HG02759 (cell line): ENCODE measurements at regions not wholly inside any gene's neighbourhood (a gene's known extent, or its start where the extent isn't known, plus 50 kb on each side); places are given as distances from the start of the nearest gene placed in this dataset.
A peak's percentile ranks its signal among the peaks of the same experiment; 100 is the strongest.

Experiments
- ATAC-seq: cut with Tn5 transposase; IDR thresholded peaks from one replicate; pipeline ENCODE4 v1.9.1; 2021; ENCODE audit warnings: mild to moderate bottlenecking, moderate library complexity; ENCODE audit not compliant: unreplicated experiment

GRCh38 chr2:106628377-106628776 is 141.2 kb downstream of the CD8B2 start:
- no peak for ATAC-seq

DNA sequence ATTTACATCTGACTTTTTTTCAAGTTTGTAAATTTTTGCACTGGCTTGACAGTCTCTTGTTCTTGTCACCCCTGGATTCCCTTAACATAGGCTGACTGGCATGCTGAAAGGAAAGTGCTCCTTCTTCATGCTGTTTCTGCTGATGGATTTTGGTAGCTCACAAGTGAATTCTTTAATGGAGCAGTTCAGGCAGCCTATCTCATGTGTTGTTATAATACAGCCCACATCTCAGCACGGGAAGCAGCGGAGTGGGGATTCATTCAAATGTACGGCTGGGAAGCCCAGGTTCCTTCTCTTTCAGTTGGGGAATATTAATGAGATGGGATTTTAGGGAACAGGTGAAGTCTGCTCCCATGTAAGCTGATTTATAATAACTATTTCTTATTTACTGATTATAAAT is 142.8 kb downstream of the CD8B2 start:
- no peak for ATAC-seq

DNA sequence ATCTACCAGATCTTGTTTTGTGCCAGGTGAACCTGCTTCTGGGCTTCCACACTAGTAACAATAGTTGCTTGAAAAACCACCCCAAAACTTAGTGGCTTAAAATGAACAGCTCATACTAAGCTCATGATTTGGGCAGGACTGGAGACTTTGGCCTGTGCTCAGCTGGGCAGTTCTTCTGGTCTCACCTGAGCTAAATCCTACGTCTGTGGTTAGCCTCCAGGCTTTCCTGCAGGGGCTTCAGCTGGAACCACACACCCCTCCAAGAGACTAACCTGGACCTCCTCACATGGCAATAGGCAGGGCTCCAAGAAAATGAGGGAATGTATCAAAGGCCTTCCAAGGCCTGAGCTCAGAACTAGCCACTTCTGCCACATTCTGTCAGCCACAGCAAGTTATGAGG is 144.1 kb downstream of the CD8B2 start:
- ATAC-seq: no peak

DNA sequence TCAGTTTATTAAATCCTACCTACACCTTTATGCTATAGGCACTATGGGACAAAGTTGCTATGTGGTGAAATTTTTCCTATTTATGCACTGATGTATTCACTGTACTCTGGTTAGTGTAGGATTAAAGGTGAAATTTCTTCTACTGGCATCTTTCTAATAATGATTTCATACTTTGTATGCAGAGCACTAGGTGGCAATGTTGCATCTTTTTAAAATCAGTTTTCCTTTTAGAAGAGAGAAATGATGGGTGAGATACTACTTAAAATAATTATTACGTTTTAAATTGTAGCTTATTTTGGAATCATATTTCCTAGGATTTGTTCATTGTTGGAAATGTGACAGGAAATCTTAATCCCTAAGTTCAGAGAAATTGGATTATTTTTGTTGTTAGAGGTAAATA is 150.9 kb downstream of the CD8B2 start:
- no peak for ATAC-seq

DNA sequence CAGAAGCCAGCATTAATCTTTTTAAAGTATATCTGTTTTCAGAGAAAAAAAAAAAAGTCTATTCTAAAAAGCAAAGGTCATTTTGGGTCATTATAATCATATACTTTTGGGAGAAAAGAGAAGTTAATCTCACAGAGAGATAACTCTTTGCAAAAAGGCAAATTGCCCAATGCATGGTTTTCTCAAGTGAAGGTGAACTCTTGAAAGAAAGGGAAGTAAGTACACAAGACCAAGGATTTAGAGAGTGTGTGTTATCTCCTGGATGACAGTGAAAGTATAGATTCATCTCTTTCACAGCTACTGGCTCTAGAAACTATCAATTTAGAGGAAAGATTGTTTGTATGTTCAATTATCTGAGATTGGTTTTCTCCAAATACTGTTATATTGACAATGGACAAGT is 151.4 kb downstream of the CD8B2 start:
- no peak for ATAC-seq

- ATAC-seq: no peak
Observed at GRCh38 chr2:106642679-106643078, 155.5 kb downstream of the CD8B2 start.

DNA sequence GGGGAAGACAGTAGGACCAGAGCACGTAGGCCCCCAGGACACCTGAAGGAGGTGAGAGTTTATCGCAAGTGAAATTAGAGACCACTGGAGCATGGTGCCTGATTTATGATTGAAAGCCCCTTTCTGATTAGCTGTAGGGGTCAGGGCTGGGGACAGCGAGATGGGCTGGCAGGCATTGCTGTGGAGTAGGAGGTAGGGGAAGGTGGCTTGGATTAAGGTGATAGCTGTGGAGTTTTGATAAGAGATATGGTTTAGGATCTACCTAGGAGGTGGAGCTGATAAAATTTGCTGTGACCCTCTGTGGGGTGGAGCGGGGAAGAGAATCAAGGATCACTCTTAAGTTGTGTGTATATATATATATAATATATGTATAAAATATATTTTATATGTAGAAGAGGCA is 157.5 kb downstream of the CD8B2 start:
- ATAC-seq: no peak

- no peak for ATAC-seq
Observed at GRCh38 chr2:106646605-106647004, 159.4 kb downstream of the CD8B2 start.

DNA sequence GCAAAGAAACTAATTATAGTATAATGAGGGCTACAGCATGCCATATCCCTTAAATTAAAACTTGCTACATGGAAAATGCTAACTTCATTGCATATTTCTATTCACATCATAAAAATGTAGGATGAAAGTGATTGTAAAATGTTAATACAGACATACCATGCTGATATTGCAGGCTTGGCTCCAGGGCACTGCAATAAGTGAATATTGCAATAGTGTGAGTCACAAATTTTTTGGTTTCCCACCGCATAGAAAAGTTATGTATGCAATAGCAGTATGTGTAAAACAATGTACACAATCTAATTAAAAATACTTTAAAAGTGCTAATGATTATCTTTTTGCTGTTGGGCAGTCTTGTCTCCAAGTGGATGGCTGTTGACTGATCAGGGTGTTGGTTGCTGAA is 162.1 kb downstream of the CD8B2 start:
- no peak for ATAC-seq

GRCh38 chr2:106653465-106653864 is 166.3 kb downstream of the CD8B2 start:
- ATAC-seq: no peak

DNA sequence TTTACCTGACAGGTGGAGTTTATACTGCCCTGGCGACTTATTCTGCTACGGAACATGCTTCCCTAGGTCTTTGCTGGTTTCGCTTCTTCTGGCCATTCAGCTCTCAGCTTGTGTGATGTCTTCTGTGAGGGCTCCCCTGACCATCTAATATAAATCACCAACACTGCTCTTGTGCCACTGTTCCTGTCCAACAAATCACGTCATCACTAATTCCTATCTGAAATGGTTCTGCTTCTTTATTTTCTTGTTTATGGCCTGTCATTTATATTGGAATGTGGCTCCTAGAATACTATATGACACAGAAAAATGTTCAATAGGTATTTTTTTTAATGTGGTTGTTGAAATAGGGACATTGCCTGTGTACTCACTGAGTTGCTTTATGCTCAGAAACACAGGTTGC is 171.5 kb downstream of the CD8B2 start:
- ATAC-seq: no peak

- ATAC-seq: peak; percentile 94
Observed at GRCh38 chr2:106664669-106665068, 177.5 kb downstream of the CD8B2 start.

DNA sequence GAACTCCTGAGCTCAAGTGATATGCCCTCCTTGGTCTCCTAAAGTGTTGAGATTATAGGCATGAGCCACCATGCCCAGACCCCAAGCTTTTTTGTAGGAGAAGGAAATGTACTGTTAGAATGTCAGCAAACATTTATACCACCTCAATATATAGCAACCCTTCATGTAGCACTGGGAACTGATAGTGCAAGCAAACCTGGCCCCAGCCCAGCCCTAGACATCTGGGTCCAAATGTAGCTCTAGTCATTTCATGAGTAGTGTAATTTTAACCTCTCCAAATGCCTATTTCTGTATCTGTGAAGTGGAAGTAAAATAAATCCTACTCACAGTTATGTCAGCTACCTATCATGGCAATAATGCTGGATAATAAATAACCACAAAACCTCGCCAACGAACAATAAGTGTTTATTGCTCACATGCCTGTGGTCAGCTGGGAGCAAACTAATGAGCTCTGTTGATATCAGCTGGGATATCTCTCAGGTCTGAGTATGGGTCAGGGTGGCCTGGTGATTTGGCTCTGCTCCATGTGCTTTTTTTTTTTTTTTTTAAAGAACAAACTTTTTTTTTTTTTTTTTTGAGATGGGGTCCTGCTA is 180.4 kb downstream of the CD8B2 start:
- no peak for ATAC-seq

- ATAC-seq: no peak
Observed at GRCh38 chr2:106685180-106685897, 198.2 kb downstream of the CD8B2 start.

GRCh38 chr2:106686814-106687213 is 199.2 kb downstream of the ST6GAL2 start:
- no peak for ATAC-seq

DNA sequence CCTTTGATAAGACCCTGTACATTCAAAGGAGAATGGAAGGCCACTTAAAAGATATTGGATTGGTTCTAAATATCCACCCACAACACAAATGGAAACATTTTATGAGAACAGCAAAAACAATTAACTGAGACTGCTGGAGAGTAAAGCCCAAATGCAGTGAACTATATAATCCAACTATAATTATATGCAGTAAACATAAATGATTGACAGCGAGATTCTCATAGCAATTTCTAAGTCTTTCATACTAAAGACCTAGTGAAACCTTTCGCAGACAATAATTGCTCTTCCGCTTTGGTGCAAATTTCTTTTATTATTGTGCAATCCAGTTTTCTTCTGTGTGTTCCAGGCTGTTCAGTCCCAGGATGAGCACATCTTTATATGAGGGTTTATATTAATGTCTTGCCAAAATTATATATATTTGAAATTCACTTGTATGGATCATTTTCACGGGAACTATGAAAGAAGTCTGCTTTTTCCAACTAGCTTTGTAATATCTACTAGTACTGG is 190.9 kb downstream of the ST6GAL2 start:
- ATAC-seq: no peak

DNA sequence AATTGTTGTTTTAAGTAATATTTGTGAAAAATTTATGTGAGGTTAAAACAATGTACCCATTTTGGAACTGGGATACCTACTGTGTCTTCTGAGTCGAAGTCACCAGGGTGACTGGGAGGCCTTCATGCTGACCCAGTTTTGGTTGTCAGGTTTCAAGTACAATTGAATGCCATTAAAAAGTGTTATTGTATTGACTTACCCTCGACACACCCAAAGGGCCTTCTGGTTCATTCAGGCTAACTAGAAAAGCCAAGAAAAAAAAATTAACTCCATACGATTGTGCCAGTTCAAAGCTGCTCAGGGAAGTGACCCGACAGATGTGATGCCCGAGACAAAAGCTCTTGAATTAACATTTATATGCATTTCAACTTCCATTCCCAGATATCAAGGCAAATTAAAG is 190.0 kb downstream of the ST6GAL2 start:
- no peak for ATAC-seq

GRCh38 chr2:106700616-106701015 is 185.4 kb downstream of the ST6GAL2 start:
- ATAC-seq: no peak

GRCh38 chr2:106701203-106702022 is 184.6 kb downstream of the ST6GAL2 start:
- no peak for ATAC-seq

GRCh38 chr2:106703161-106703560 is 182.8 kb downstream of the ST6GAL2 start:
- ATAC-seq: no peak

DNA sequence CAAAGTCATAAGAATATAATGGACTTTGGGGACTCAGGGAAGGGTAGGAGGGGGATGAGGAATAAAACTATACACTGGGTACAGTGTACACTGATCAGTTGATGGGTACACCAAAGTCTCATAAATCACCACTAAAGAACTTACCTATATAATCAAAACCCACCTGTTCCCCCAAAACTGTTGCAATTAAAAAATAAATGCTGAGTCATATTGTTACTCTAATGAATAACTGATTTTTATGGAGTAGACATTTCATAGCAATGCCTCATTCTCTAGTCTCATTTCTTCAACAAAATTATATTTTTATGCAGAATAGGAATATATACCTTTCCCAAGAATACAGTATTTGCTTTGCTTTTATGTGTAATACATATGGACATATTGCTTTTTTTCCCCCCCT is 181.2 kb downstream of the ST6GAL2 start:
- ATAC-seq: no peak

DNA sequence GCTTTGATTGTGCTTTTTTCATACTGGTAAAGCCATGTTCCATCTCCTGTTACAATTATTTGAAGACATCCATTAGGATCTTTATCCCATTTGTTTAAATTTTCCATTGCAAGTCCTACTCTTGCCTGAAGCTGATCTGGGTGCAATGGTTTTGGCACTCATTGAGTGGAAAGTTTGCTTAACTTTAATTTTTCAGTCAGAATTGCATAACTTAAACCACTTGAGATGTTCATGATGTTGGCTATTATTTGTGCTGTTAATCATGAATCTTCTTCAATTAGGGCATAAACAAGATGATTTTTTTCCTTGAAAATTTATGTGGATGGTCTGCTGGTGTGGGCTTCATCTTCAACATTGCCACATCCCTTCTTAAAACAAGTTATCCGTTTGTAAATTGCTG is 180.1 kb downstream of the ST6GAL2 start:
- ATAC-seq: no peak
